ENCODE measurements at regions not wholly inside any gene's neighbourhood (a gene's known extent, or its start where the extent isn't known, plus 50 kb on each side); places are given as distances from the start of the nearest gene placed in this dataset.
A peak's percentile ranks its signal among the peaks of the same experiment; 100 is the strongest.

DNA sequence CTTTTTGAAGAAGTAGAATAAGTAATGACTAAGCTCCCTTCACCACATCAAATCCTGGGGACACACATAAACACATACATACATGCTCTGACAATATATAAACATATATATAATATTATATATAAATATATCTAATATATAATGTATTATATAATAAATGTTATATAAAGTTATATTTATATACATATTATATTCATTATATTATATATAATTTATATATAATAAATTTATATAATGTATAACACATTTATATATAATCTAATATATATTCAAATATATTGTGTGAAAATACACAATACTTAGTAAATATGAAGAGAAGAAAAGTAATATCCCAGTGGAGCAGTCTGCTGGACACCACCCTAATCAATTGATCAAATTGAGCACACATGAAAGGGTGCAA, 2177.9 kb upstream of the CELF4 start:
- no peaks in the 10 kb centered on the region for H3K27me3 ChIP-seq (ENCODE audit: control insufficient read depth, insufficient read depth, low read length)
- DNase-seq (ENCODE audit: low read depth) (no peak), FAIRE-seq (no peak)
- no peaks in the 10 kb centered on the region for H3K36me3 ChIP-seq (ENCODE audit: control insufficient read depth, insufficient read depth, low read length)
- no peak overlapping the region for H3K4me3 ChIP-seq (ENCODE audit: low read depth, low read length)
- TF ChIP-seq, protein P1, sequence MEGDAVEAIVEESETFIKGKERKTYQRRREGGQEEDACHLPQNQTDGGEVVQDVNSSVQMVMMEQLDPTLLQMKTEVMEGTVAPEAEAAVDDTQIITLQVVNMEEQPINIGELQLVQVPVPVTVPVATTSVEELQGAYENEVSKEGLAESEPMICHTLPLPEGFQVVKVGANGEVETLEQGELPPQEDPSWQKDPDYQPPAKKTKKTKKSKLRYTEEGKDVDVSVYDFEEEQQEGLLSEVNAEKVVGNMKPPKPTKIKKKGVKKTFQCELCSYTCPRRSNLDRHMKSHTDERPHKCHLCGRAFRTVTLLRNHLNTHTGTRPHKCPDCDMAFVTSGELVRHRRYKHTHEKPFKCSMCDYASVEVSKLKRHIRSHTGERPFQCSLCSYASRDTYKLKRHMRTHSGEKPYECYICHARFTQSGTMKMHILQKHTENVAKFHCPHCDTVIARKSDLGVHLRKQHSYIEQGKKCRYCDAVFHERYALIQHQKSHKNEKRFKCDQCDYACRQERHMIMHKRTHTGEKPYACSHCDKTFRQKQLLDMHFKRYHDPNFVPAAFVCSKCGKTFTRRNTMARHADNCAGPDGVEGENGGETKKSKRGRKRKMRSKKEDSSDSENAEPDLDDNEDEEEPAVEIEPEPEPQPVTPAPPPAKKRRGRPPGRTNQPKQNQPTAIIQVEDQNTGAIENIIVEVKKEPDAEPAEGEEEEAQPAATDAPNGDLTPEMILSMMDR (IDR thresholded peaks at IDR 0.05; ENCODE audit: insufficient read depth, low read length, severe bottlenecking), result no peak

DNA sequence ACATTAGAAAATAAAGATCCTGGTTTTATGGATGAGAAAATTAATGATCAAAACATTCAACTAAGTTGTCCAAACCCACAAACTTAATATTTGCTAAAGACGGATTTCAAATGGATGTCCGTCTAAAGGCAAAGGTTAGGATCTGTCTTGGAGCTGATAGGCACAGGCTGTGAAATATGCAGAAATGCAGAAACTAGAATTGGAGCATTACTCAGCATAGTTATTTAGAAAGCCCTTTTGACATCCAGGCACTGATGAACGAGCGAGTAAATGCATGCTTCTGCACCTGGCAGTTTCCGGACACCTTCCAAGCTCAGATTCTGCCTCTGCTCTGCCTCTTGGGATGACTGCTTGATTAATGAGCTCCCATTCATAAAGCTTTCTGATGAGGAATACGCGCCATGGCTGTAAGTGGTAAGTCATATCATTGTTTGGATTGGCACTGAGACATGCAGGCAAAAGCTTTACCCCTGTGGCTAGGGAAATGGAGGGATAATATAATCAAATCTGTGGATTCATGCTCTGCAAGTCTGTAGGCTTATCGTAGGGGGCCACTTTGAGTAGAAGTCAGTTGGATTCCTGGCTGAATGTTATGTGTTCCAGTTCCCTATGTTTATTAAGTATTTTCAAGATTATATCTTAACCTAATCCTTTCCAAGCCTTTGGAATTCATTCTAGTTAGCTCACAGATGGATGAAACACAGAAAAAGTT, 2176.3 kb upstream of the CELF4 start:
- TF ChIP-seq, protein P1 (IDR thresholded peaks at IDR 0.05; ENCODE audit: insufficient read depth, low read length, severe bottlenecking), result no peak
- FAIRE-seq (no peak), DNase-seq (ENCODE audit: low read depth) (peak; percentile 25)
- Histone ChIP-seq H3K36me3 (ENCODE audit: control insufficient read depth, insufficient read depth, low read length) (no peaks in the 10 kb centered on the region), H3K4me3 (ENCODE audit: low read depth, low read length) (no peak overlapping the region), H3K27me3 (ENCODE audit: control insufficient read depth, insufficient read depth, low read length) (no peaks in the 10 kb centered on the region)

DNA sequence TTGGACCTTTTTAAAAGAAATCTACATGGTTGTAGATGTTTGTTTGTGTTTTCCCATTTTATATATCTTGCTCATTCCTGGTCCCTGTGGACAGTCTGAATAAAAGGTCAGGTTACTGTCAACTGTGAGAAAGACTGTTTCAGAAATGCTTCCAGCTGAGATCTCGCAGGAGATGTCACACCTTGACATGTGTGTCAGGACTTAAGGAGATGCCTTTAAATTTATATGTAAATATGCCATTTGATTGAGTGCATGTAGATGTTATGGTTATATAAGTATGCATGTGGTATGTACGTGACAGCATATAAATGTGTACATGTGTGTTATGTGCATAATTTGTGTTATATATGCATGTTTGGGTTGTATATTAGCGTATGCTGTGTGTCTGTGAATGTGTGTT, 2172.3 kb upstream of the CELF4 start:
- Histone ChIP-seq H3K36me3 (ENCODE audit: control insufficient read depth, insufficient read depth, low read length) (no peaks in the 10 kb centered on the region), H3K27me3 (ENCODE audit: control insufficient read depth, insufficient read depth, low read length) (no peaks in the 10 kb centered on the region), H3K4me3 (ENCODE audit: low read depth, low read length) (no peak overlapping the region)
- TF ChIP-seq, protein P1 (IDR thresholded peaks at IDR 0.05; ENCODE audit: insufficient read depth, low read length, severe bottlenecking), result no peak
- FAIRE-seq, result no peak
- no peak for DNase-seq (ENCODE audit: low read depth)

DNA sequence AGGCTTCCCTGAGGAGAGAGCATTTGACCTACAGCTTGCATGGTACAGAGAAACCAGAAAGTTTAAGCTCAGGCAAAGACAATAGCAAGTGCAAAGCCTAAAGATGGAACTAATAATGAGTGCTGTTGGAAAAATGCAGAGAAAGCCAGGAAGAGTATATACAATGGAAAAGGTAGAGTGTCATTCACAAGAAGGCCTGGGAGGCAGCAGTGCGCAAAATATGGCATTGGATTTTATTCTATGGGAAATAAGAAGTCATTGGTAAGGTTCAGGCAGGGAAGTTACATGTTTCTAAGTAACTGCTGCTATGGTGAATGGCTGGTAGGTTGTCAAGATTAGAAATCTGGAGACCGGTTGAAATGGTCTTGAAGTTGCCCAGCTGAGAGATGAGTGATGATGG, 2167.3 kb upstream of the CELF4 start:
- Histone ChIP-seq H3K36me3 (ENCODE audit: control insufficient read depth, insufficient read depth, low read length) (no peaks in the 10 kb centered on the region), H3K27me3 (ENCODE audit: control insufficient read depth, insufficient read depth, low read length) (no peaks in the 10 kb centered on the region), H3K4me3 (ENCODE audit: low read depth, low read length) (no peak overlapping the region)
- TF ChIP-seq, protein P1 (IDR thresholded peaks at IDR 0.05; ENCODE audit: insufficient read depth, low read length, severe bottlenecking), result peak; percentile 25
- DNase-seq (ENCODE audit: low read depth) (no peak), FAIRE-seq (no peak)

DNA sequence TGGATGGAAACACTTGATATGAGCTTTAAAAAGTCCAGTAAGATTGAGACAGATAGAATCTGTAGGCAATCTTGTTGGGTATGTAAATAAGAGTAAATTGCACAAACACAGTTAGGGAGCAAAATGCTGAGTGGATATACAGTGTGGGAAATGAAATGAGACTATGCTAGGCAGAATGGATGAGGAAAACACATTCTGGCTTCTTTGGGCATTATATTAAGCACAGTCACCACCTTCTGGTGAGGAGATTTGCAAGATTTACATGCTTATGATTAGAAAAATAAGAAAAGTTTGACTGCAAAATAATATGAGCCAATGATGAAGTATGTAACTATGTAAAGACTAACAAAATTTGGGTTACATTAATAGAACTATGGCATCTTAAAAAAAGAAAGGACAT, 2165.0 kb upstream of the CELF4 start:
- Histone ChIP-seq H3K4me3 (ENCODE audit: low read depth, low read length) (no peak overlapping the region), H3K36me3 (ENCODE audit: control insufficient read depth, insufficient read depth, low read length) (no peaks in the 10 kb centered on the region), H3K27me3 (ENCODE audit: control insufficient read depth, insufficient read depth, low read length) (no peaks in the 10 kb centered on the region)
- FAIRE-seq, result no peak
- DNase-seq (ENCODE audit: low read depth), result no peak
- TF ChIP-seq, protein P1 (IDR thresholded peaks at IDR 0.05; ENCODE audit: insufficient read depth, low read length, severe bottlenecking), result no peak

DNA sequence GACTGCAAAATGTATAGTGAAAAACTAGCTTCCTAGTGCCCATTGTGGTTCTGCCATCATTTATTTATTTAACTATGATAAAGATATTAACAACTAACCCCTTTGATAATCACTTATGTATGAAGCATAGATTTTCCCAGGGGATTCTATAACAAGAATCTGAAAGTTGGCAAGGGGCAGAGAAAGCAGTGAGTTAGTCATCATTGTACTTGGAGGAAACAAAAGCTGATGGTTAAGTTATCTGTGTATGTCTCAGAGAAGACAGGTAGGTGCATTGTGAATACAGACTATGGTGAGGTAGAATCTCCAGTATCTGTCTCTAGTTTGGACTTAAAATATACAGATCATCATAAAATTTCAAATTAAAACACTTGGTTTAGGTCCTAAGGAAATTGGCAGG, 2159.1 kb upstream of the CELF4 start:
- no peaks in the 10 kb centered on the region for H3K36me3 ChIP-seq (ENCODE audit: control insufficient read depth, insufficient read depth, low read length)
- DNase-seq (ENCODE audit: low read depth) (peak; percentile 22), FAIRE-seq (no peak)
- no peak overlapping the region for H3K4me3 ChIP-seq (ENCODE audit: low read depth, low read length)
- TF ChIP-seq, protein P1 (IDR thresholded peaks at IDR 0.05; ENCODE audit: insufficient read depth, low read length, severe bottlenecking), result no peak
- no peaks in the 10 kb centered on the region for H3K27me3 ChIP-seq (ENCODE audit: control insufficient read depth, insufficient read depth, low read length)

All from bronchial epithelial cell (primary cell).